ENCODE measurements at regions not wholly inside any gene's neighbourhood (a gene's known extent, or its start where the extent isn't known, plus 50 kb on each side); places are given as distances from the start of the nearest gene placed in this dataset.

DNA sequence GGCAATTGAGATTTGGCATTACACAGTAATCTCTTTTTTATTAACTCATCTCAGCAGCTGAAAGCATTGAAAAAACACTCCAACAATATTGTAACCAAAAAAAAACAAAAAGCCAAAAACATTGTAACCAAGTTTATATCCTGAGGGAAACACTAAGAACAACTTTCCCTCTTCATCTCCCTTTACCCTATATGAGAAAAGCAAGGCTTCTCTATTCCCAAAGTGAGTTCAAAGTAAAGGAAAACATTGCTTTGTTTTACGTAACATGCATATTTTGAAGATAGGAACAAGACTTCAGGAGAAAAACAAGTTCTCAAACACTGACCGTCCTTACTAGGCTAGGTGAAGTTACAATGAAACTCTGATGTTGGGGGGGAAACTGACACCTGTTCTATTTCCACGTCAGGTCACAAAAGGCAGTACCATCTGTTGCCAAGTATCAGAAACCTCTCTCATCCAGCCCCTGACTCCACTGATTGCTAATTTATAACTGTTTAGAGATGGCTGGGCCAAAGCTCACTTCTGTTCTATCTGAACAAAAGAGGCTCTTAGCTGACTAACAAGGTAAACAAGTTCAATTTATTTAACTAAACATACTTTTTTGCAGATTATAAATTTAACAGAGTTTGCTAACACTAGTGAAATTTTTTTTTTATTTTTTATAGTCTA is 67.9 kb upstream of the PLXNC1 start:
- Histone ChIP-seq H3K36me3 (ENCODE audit: control insufficient read depth in 1 of 2, insufficient read depth in 2 of 2, low read length in 2 of 2) (no peaks in the 10 kb centered on the region), H3K4me2 (ENCODE audit: low read length) (no peak overlapping the region), H4K20me1 (ENCODE audit: insufficient read depth) (no peaks in the 10 kb centered on the region), H2AFZ (ENCODE audit: low read depth, low read length, poor library complexity, severe bottlenecking) (no peak overlapping the region), H3K27ac (ENCODE audit: low read depth, low read length) (no peak overlapping the region), H3K4me1 (ENCODE audit: control insufficient read depth in 1 of 2, insufficient read depth in 2 of 2, low read length in 2 of 2) (no peaks in the 10 kb centered on the region), H3K9me2 (ENCODE audit: insufficient read depth) (no peaks in the 10 kb centered on the region), H3K9me3 (ENCODE audit: control insufficient read depth in 1 of 2, insufficient read depth in 1 of 2, low read depth in 1 of 2, low read length in 2 of 2) (no peaks in the 10 kb centered on the region), H3K4me3 (replicated peaks in 1 of 2; ENCODE audit: low read depth in 1 of 2, low read length in 2 of 2) (no peak overlapping the region), H3K27me3 (ENCODE audit: insufficient read depth, low read length) (no peaks in the 10 kb centered on the region), H3K9ac (ENCODE audit: low read length) (no peak overlapping the region), H3K79me2 (ENCODE audit: insufficient read depth, low read length) (no peaks in the 10 kb centered on the region)
- no TSS peak for BruUV-seq (replicated peaks)
- TF ChIP-seq EGR1 (IDR thresholded peaks at IDR 0.05; ENCODE audit: low read depth) (no peak), ELF1 (IDR thresholded peaks at IDR 0.05; ENCODE audit: borderline replicate concordance, low read depth) (no peak), SP1 (IDR thresholded peaks at IDR 0.05; ENCODE audit: low read depth) (no peak), POLR2A (IDR thresholded peaks at IDR 0.05; ENCODE audit: borderline replicate concordance, extremely low read depth, insufficient read depth, insufficient read length) (no peak), CBX3 (IDR thresholded peaks at IDR 0.05; ENCODE audit: low read depth) (no peak), ATF3 (IDR thresholded peaks at IDR 0.05) (no peak), RAD21 (IDR thresholded peaks at IDR 0.05; ENCODE audit: low read depth) (no peak), MAX (IDR thresholded peaks at IDR 0.05) (no peak), JUND (IDR thresholded peaks at IDR 0.05) (no peak)
- RAD21 ChIA-PET (ENCODE audit: low non-redundant PET in 1 of 2, low total read pairs in 2 of 2, uncharacterized antibody in 2 of 2, unreplicated experiment in 2 of 2): no interaction called here
- POLR2A ChIA-PET: no interaction called here
- ATAC-seq (no peak), DNase-seq (ENCODE audit: low read depth, low spot score) (no peak)
- intact Hi-C loops (cut with micrococcal nuclease): no loop called here
- CTCF ChIA-PET: no interaction called here

- Histone ChIP-seq H3K27ac (ENCODE audit: low read depth, low read length) (no peak overlapping the region), H3K27me3 (ENCODE audit: insufficient read depth, low read length) (no peaks in the 10 kb centered on the region), H3K4me3 (replicated peaks in 1 of 2; ENCODE audit: low read depth in 1 of 2, low read length in 2 of 2) (no peak overlapping the region), H3K9ac (ENCODE audit: low read length) (no peak overlapping the region), H3K79me2 (ENCODE audit: insufficient read depth, low read length) (no peaks in the 10 kb centered on the region), H3K4me2 (ENCODE audit: low read length) (no peak overlapping the region), H3K9me2 (ENCODE audit: insufficient read depth) (no peaks in the 10 kb centered on the region), H3K36me3 (ENCODE audit: control insufficient read depth in 1 of 2, insufficient read depth in 2 of 2, low read length in 2 of 2) (no peaks in the 10 kb centered on the region), H3K9me3 (ENCODE audit: control insufficient read depth in 1 of 2, insufficient read depth in 1 of 2, low read depth in 1 of 2, low read length in 2 of 2) (no peaks in the 10 kb centered on the region), H2AFZ (ENCODE audit: low read depth, low read length, poor library complexity, severe bottlenecking) (no peak overlapping the region), H4K20me1 (ENCODE audit: insufficient read depth) (no peaks in the 10 kb centered on the region), H3K4me1 (ENCODE audit: control insufficient read depth in 1 of 2, insufficient read depth in 2 of 2, low read length in 2 of 2) (no peaks in the 10 kb centered on the region)
- no peak for ATAC-seq
- RAD21 ChIA-PET (ENCODE audit: low non-redundant PET in 1 of 2, low total read pairs in 2 of 2, uncharacterized antibody in 2 of 2, unreplicated experiment in 2 of 2): no interaction called here
- no peak for DNase-seq (ENCODE audit: low read depth, low spot score)
- POLR2A ChIA-PET: no interaction called here
- intact Hi-C loops (cut with micrococcal nuclease): no loop called here
- BruUV-seq (replicated peaks): no TSS peak
- CTCF ChIA-PET: interaction anchor here (1.4 kb wide), 1 partner anchor 19 kb away, joined by 4 read pairs; no protein-coding TSS in a partner anchor
- TF ChIP-seq FOSL1 (IDR thresholded peaks at IDR 0.05; ENCODE audit: low read depth) (no peak), TCF7L2 (IDR thresholded peaks at IDR 0.05; ENCODE audit: borderline replicate concordance, extremely low read depth, insufficient read depth, insufficient read length) (no peak), ZBTB33 (IDR thresholded peaks at IDR 0.05; ENCODE audit: extremely low read depth, insufficient replicate concordance, low read length) (no peak), SIN3A (IDR thresholded peaks at IDR 0.05; ENCODE audit: low read depth) (no peak), JUND (IDR thresholded peaks at IDR 0.05) (no peak), ZNF274 (IDR thresholded peaks at IDR 0.05; ENCODE audit: low read depth, low read length) (no peak), EGR1 (IDR thresholded peaks at IDR 0.05; ENCODE audit: low read depth) (no peak), EZH2 (IDR thresholded peaks at IDR 0.05) (no peak), EZH2phosphoT487 (IDR thresholded peaks at IDR 0.05; ENCODE audit: borderline replicate concordance) (no peak), RAD21 (IDR thresholded peaks at IDR 0.05; ENCODE audit: low read depth) (no peak), MAX (IDR thresholded peaks at IDR 0.05) (no peak), CBX3 (IDR thresholded peaks at IDR 0.05; ENCODE audit: low read depth) (no peak)
- TF ChIP-seq, protein P1, sequence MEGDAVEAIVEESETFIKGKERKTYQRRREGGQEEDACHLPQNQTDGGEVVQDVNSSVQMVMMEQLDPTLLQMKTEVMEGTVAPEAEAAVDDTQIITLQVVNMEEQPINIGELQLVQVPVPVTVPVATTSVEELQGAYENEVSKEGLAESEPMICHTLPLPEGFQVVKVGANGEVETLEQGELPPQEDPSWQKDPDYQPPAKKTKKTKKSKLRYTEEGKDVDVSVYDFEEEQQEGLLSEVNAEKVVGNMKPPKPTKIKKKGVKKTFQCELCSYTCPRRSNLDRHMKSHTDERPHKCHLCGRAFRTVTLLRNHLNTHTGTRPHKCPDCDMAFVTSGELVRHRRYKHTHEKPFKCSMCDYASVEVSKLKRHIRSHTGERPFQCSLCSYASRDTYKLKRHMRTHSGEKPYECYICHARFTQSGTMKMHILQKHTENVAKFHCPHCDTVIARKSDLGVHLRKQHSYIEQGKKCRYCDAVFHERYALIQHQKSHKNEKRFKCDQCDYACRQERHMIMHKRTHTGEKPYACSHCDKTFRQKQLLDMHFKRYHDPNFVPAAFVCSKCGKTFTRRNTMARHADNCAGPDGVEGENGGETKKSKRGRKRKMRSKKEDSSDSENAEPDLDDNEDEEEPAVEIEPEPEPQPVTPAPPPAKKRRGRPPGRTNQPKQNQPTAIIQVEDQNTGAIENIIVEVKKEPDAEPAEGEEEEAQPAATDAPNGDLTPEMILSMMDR (IDR thresholded peaks at IDR 0.05 in 2 of 3, conservative IDR thresholded peaks at IDR 0.05 in 1 of 3; ENCODE audit: borderline replicate concordance in 1 of 3, insufficient read depth in 1 of 3, low read depth in 2 of 3, low read length in 2 of 3): no peak
Measured at GRCh38 chr12:94082690-94083089, 65.7 kb upstream of the PLXNC1 start.

Measured in HCT116 (cell line).